Vagina (tissue), 2 donors: ENCODE measurements at regions not wholly inside any gene's neighbourhood (a gene's known extent, or its start where the extent isn't known, plus 50 kb on each side); places are given as distances from the start of the nearest gene placed in this dataset.

Experiments used
- DNase-seq, 2 donors: peaks; one replicate each; pipeline ENCODE4 v3.0.0-alpha.2; 2017; ENCODE audit errors: extremely low spot score in 2 of 2
- H3K27ac ChIP-seq: fragments of 200-600 bp; sonication (generic); one replicate; pipeline ENCODE4 v1.5.1; 2019
- H3K27me3 ChIP-seq: fragments of 200-600 bp; sonication (generic); one replicate; pipeline ENCODE4 v1.5.1; 2019
- H3K36me3 ChIP-seq, 2 donors: fragments of 200-600 bp; sonication (generic); one replicate each; pipeline ENCODE4 v1.5.1; 2017 to 2019
- H3K4me1 ChIP-seq: fragments of 200-600 bp; sonication (generic); one replicate; pipeline ENCODE4 v1.5.1; 2019
- H3K4me3 ChIP-seq, 2 donors: fragments of 200-600 bp; sonication (generic); 1 replicate in 1 of 2; 2 replicates in 1 of 2; pipeline ENCODE4 v1.5.1; 2016 to 2019
- H3K9me3 ChIP-seq: fragments of 200-600 bp; sonication (generic); one replicate; pipeline ENCODE4 v1.5.1; 2019
- POLR2A ChIP-seq, 2 donors: fragments of 450-650 bp; IDR thresholded peaks; one replicate each; pipeline ENCODE4 v1.6.1; 2017; ENCODE audit warnings: antibody characterized with exemption in 2 of 2, mild to moderate bottlenecking in 2 of 2, moderate library complexity in 2 of 2
- POLR2AphosphoS5 ChIP-seq, 2 donors: sonication (generic); formaldehyde crosslinking; IDR thresholded peaks; one replicate each; pipeline ENCODE4 v1.9.0; 2017; ENCODE audit warnings: antibody characterized with exemption in 2 of 2, mild to moderate bottlenecking in 2 of 2, low read depth in 1 of 2; ENCODE audit not compliant: insufficient read depth in 1 of 2
- intact Hi-C: fragments of 100-400 bp; cut with DNase I; formaldehyde crosslinking; loops from one replicate; pipeline ENCODE4 v1.15.1; 2023
- TF ChIP-seq, protein P1 (sequence below), 3 experiments: fragments of 450-650 bp in 2 of 3; fragments of 200-600 bp in 1 of 3; sonication (generic) in 1 of 3; IDR thresholded peaks; one replicate each; pipeline ENCODE4 v1.5.1; 2017 to 2019; ENCODE audit warnings: antibody characterized with exemption in 3 of 3, mild to moderate bottlenecking in 2 of 3, moderate library complexity in 2 of 3

DNA sequence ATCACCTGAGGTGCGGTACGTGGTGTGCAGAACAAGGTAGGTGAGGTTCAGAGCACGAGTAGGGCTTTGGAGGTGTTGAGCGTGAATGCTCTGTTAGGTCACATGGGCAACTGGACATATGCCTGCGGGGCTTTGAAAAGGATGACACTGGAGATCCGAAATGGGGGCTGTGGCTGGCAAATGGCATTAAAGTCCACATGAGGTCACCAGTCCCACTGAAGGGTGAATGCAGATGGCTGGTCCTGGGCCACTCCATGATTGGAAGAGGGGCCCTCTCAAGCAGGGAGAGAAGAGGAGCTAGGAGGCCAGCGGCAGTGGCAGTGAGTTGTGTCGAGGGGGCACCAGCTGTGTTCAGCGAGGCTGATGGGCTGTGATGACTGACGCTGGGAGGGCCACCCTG lies 254.9 kb upstream of the SHH start:
- intact Hi-C loops, result no loop called here
- Histone ChIP-seq H3K4me3 (no peak overlapping the region), H3K27me3 (no peaks in the 10 kb centered on the region), H3K27ac (no peak overlapping the region), H3K36me3 (no peaks in the 10 kb centered on the region), H3K4me1 (no peaks in the 10 kb centered on the region), H3K9me3 (no peaks in the 10 kb centered on the region)
- no peak for DNase-seq
- TF ChIP-seq, protein P1, sequence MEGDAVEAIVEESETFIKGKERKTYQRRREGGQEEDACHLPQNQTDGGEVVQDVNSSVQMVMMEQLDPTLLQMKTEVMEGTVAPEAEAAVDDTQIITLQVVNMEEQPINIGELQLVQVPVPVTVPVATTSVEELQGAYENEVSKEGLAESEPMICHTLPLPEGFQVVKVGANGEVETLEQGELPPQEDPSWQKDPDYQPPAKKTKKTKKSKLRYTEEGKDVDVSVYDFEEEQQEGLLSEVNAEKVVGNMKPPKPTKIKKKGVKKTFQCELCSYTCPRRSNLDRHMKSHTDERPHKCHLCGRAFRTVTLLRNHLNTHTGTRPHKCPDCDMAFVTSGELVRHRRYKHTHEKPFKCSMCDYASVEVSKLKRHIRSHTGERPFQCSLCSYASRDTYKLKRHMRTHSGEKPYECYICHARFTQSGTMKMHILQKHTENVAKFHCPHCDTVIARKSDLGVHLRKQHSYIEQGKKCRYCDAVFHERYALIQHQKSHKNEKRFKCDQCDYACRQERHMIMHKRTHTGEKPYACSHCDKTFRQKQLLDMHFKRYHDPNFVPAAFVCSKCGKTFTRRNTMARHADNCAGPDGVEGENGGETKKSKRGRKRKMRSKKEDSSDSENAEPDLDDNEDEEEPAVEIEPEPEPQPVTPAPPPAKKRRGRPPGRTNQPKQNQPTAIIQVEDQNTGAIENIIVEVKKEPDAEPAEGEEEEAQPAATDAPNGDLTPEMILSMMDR (IDR thresholded peaks at IDR 0.05), result no peak
- TF ChIP-seq POLR2A (IDR thresholded peaks at IDR 0.05) (no peak), POLR2AphosphoS5 (IDR thresholded peaks at IDR 0.05; ENCODE audit: insufficient read depth in 1 of 2, low read depth in 1 of 2) (no peak)

DNA sequence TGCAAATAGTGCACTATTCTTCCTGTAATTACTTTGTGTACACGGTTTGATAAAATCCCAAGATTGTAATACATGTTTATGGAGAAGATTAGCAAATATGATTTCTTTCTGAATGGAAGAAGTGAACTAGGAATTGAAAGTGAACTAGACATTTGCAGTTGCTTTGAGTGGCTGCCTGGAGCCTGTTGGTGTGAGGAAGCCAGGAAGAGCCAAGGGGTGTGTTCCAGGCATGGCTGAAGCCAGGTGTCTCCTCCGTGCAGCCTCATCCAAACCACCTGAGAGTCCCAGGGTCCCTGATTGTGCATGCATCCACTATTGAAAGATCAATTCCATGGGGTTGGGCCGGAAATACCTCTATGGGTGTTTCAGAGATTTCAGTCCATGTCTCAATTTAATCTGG lies 253.1 kb upstream of the SHH start:
- TF ChIP-seq, protein P1 (IDR thresholded peaks at IDR 0.05), result no peak
- TF ChIP-seq POLR2AphosphoS5 (IDR thresholded peaks at IDR 0.05; ENCODE audit: insufficient read depth in 1 of 2, low read depth in 1 of 2) (no peak), POLR2A (IDR thresholded peaks at IDR 0.05) (no peak)
- DNase-seq, result no peak
- Histone ChIP-seq H3K27me3 (no peaks in the 10 kb centered on the region), H3K9me3 (no peaks in the 10 kb centered on the region), H3K36me3 (no peaks in the 10 kb centered on the region), H3K27ac (no peak overlapping the region), H3K4me1 (no peaks in the 10 kb centered on the region), H3K4me3 (no peak overlapping the region)
- intact Hi-C loops, result no loop called here

DNA sequence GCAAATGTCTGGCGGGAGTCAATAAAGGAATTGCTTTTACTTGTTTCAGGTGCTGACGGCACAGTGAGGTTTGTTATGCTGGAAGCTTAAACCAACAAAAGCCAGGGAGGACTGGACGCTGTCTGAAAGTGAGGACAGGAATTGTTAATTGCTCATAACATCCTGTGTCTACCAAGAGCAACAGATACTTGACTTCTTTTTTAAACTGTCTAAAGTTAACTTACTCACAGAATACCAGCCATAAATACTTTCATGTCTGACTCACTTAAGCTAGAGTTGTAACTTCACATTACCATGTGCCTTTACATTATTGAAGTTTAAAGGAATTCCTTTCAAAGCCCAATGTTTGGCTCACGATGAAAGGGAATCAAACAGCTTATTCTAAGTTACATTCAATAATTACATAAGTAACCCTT lies 252.7 kb upstream of the SHH start:
- H3K4me1 ChIP-seq, result no peaks in the 10 kb centered on the region
- no peak for DNase-seq
- TF ChIP-seq, protein P1 (IDR thresholded peaks at IDR 0.05), result no peak
- TF ChIP-seq POLR2AphosphoS5 (IDR thresholded peaks at IDR 0.05; ENCODE audit: insufficient read depth in 1 of 2, low read depth in 1 of 2) (no peak), POLR2A (IDR thresholded peaks at IDR 0.05) (no peak)
- intact Hi-C loops, result no loop called here
- H3K36me3 ChIP-seq, result no peaks in the 10 kb centered on the region
- H3K4me3 ChIP-seq, result no peak overlapping the region
- no peaks in the 10 kb centered on the region for H3K27me3 ChIP-seq
- H3K9me3 ChIP-seq, result no peaks in the 10 kb centered on the region
- H3K27ac ChIP-seq, result no peak overlapping the region

DNA sequence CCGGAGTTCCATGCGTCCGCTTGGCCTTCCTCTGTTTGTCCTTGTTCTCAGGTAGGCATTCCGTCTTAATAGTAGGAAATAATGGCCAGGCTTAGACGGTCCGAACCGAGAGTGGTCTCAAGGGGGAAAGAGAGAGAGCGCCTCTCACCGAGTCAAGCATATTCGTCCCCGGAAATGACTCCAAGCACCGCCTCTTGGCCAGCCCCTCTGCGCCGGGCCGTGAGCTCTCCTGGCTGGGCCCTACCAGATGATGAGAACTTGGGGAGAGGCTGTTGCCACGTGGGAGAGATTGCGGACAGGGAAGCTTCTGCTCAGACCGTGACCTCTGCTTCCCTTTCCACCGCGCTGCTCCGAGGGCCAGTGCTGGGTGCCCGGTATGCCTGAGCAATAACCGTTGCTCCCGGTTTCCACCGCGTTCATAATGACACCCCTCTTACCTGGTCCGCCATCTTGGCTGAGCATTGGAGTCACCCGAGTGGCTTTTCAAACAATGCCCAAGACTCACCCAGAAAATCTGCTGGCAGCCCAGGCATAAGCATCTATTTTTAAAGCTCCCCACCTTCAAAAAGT lies 251.1 kb upstream of the SHH start:
- Histone ChIP-seq H3K27ac (no peak overlapping the region), H3K36me3 (no peaks in the 10 kb centered on the region), H3K9me3 (no peaks in the 10 kb centered on the region), H3K27me3 (no peaks in the 10 kb centered on the region), H3K4me1 (no peaks in the 10 kb centered on the region), H3K4me3 (no peak overlapping the region)
- TF ChIP-seq POLR2A (IDR thresholded peaks at IDR 0.05), result no peak
- TF ChIP-seq, protein P1 (IDR thresholded peaks at IDR 0.05), result no peak
- TF ChIP-seq POLR2AphosphoS5 (IDR thresholded peaks at IDR 0.05; ENCODE audit: insufficient read depth in 1 of 2, low read depth in 1 of 2), result no peak
- intact Hi-C loops, result no loop called here
- no peak for DNase-seq

DNA sequence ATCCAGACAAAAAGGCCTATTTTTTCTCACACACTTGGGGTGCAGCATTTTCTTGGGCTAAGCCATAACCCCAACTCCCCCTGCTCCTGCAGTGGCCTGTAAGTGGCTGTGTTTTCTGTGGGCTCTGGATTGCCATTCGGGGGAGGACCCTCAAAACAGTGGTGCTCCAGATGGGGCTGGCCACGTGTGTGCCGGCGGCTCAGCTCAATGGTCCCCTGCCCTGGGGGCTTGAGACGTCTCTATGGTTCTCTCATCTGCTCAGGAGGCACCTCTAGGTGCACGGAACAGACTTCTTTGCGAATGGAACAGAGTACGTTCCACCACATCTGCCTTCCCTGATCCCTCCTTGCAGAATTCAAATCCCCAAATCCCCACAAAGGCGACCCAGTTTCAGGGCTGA lies 250.0 kb upstream of the SHH start:
- no peak overlapping the region for H3K4me3 ChIP-seq
- no peaks in the 10 kb centered on the region for H3K36me3 ChIP-seq
- no peaks in the 10 kb centered on the region for H3K9me3 ChIP-seq
- H3K27me3 ChIP-seq, result no peaks in the 10 kb centered on the region
- no peak for TF ChIP-seq POLR2AphosphoS5 (IDR thresholded peaks at IDR 0.05; ENCODE audit: insufficient read depth in 1 of 2, low read depth in 1 of 2)
- TF ChIP-seq POLR2A (IDR thresholded peaks at IDR 0.05), result no peak
- TF ChIP-seq, protein P1 (IDR thresholded peaks at IDR 0.05), result no peak
- no peaks in the 10 kb centered on the region for H3K4me1 ChIP-seq
- DNase-seq, result no peak
- intact Hi-C loops, result no loop called here
- no peak overlapping the region for H3K27ac ChIP-seq
